ENCODE measurements at regions not wholly inside any gene's neighbourhood (a gene's known extent, or its start where the extent isn't known, plus 50 kb on each side); places are given as distances from the start of the nearest gene placed in this dataset.

- no peak for DNase-seq
These were observed 53.2 kb upstream of the SYPL1 start for GRCh38 chr7:106165337-106165736.

GRCh38 chr7:106163257-106163656, 51.1 kb upstream of the SYPL1 start:
- no peak for DNase-seq

Data from DMS79 treated with DMSO at 0.1 percent for 48 hours (cell line).